ENCODE measurements at regions not wholly inside any gene's neighbourhood (a gene's known extent, or its start where the extent isn't known, plus 50 kb on each side); places are given as distances from the start of the nearest gene placed in this dataset.
"Not testable (repeated sequence)": the region's sequence is repeated elsewhere in the genome, so short reads cannot be mapped to it uniquely, and the experiment has no call there.

DNA sequence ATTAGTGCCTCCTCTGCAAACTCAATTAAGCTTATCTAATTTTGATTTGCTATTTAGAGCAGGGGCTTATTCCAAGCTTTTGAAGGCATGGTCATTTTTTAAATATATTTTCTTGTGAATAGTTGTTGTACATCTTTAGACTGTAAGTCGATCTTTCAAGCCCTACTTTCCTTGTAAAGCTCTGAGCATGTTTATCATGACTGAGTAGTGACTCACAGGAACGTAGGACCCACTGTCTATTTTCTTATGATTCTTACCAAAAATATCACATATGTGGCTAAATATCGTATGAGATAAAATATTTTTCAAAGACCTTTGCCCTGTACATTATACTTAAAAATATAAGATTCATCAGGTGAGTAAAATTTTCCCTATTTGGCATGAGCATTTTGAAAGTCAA lies 440.4 kb upstream of the GRIN3A start:
- no peak for DNase-seq
- Mint-ChIP-seq H3K4me1 (ENCODE audit: low read depth) (no peaks in the 10 kb centered on the region), H3K36me3 (ENCODE audit: low read depth) (no peaks in the 10 kb centered on the region), H3K27ac (no peak overlapping the region), H3K9me3 (peaks cover 5% of the 10 kb centered on the region), H3K4me3 (no peak overlapping the region), H3K27me3 (no peaks in the 10 kb centered on the region)

DNA sequence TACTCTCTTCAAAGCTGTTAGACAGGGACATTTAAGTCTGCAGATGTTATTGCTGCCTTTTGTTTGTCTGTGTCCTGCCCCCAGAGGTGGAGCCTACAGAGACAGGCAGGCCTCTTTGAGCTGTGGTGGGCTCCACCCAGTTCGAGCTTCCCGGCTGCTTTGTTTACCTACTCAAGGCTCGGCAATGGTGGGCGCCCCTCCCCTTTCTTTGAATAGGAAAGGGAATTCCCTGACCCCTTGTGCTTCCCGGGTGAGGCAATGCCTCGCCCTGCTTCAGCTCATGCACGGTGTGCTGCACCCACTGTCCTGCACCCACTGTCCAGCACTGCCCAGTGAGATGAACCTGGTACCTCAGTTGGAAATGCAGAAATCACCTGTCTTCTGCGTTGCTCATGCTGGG lies 435.8 kb upstream of the GRIN3A start:
- DNase-seq; H3K36me3 Mint-ChIP-seq (ENCODE audit: low read depth); H3K4me1 Mint-ChIP-seq (ENCODE audit: low read depth); H3K27me3 Mint-ChIP-seq; H3K27ac Mint-ChIP-seq; H3K4me3 Mint-ChIP-seq: not testable (repeated sequence)
- H3K9me3 Mint-ChIP-seq = peaks cover 11% of the 10 kb centered on the region

DNA sequence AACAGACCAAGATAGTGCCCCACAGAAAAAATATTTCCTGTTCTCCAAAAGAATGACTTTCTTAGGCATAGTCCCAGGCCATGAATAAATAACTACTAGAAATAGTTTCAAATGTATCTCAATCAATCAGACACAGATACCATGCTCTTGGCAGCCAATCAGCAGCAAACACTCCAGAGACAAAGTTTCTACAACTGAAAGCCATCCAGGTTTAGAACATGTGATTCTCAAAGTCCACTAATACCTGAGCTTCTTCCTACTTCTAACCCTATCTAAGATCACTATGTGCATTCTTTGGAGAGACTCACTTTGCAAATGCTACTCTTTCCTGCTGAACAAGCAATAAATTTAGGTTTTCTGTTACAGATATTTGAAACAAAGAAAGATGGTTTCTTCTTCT lies 425.8 kb upstream of the GRIN3A start:
- no peak for DNase-seq
- H3K4me1 Mint-ChIP-seq (ENCODE audit: low read depth) = no peaks in the 10 kb centered on the region
- no peak overlapping the region for H3K27ac Mint-ChIP-seq
- H3K9me3 Mint-ChIP-seq = peaks cover 6% of the 10 kb centered on the region
- H3K27me3 Mint-ChIP-seq = no peaks in the 10 kb centered on the region
- H3K36me3 Mint-ChIP-seq (ENCODE audit: low read depth) = no peaks in the 10 kb centered on the region
- no peak overlapping the region for H3K4me3 Mint-ChIP-seq

DNA sequence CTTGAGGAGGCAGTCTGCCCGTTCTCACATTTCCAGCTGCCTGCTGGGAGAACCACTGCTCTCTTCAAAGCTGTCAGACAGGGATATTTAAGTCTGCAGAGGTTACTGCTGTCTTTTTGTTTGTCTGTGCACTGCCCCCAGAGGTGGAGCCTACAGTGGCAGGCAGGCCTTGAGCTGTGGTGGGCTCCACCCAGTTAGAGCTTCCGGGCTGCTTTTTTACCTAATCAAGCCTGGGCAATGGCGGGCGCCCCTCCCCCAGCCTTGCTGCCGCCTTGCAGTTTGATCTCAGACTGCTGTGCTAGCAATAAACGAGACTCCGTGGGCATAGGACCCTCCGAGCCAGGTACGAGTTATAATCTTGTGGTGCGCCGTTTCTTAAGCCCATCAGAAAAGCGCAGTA lies 414.6 kb upstream of the GRIN3A start:
- not testable (repeated sequence) for H3K4me3 Mint-ChIP-seq

DNA sequence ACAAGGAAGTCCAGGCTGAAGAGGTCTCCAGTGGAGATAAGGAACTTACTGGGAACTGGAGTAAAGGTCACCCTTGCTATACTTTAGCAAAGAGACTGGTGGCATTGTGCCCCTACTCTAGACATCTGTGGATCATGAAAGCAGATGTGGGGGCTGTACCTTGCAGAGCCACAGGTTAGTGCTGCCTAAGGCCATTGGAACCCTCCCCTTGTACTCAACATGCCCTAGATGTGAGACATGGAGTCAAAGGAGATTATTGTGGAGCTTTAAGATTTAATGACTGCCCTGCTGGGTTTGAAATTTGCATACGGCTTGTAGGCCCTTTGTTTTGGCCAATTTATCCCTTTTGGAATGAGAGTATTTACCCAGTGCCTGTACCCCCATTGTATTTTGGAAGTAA lies 397.3 kb upstream of the GRIN3A start:
- Mint-ChIP-seq H3K9me3 (peaks cover 9% of the 10 kb centered on the region), H3K27me3 (no peaks in the 10 kb centered on the region), H3K27ac (no peak overlapping the region), H3K4me1 (ENCODE audit: low read depth) (no peaks in the 10 kb centered on the region), H3K36me3 (ENCODE audit: low read depth) (no peaks in the 10 kb centered on the region), H3K4me3 (no peak overlapping the region)
- DNase-seq = no peak

More for the DNA sequence above, 414.6 kb upstream of the GRIN3A start:
- H3K36me3 Mint-ChIP-seq (ENCODE audit: low read depth); H3K27me3 Mint-ChIP-seq; H3K4me1 Mint-ChIP-seq (ENCODE audit: low read depth); H3K27ac Mint-ChIP-seq; DNase-seq: not testable (repeated sequence)
- H3K9me3 Mint-ChIP-seq = peaks cover 19% of the 10 kb centered on the region

DNA sequence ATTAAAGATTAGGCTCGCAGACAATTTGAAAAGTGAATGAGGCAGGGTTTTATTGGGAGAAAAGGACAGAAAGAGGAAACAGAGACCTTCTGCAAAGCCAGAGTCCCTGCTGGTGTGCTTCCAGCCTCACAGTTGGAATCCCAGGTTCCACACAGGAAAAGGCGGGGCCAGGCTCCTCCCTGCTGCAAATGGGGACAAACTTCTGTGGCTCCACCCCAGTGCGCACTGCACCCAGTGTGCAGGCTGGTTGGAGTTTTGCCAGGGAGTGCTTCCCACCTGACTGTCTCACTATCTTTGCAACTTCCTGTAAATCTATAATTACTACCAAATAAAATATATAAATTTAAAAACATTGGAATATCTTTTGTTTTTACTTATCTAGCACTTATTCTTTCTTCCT lies 386.0 kb upstream of the GRIN3A start:
- Mint-ChIP-seq H3K36me3 (ENCODE audit: low read depth) (no peaks in the 10 kb centered on the region), H3K27me3 (no peaks in the 10 kb centered on the region), H3K9me3 (no peaks in the 10 kb centered on the region)

DNA sequence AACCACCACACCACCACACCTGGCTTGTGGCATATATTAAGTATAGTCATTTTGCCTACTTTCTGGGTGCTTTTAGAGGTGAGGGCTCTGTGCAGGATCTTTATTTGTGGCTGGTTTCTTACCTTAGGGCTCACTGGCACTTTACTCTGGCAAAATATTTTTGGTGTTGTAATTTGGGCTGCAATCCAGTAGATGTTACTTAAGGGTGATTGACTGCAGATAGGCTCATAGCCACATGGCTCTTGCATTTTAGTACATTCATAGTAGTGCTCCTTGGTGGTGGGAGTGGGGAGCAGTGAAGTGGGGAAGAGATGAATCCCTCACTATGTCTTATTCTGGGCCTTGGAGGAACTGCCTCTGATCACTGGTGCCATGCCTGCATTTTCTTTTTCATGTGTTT lies 376.1 kb upstream of the GRIN3A start:
- peaks cover 10% of the 10 kb centered on the region for H3K9me3 Mint-ChIP-seq
- H3K4me3 Mint-ChIP-seq = no peak overlapping the region
- H3K27me3 Mint-ChIP-seq = no peaks in the 10 kb centered on the region
- no peak overlapping the region for H3K27ac Mint-ChIP-seq
- no peak for DNase-seq
- H3K36me3 Mint-ChIP-seq (ENCODE audit: low read depth) = no peaks in the 10 kb centered on the region
- no peaks in the 10 kb centered on the region for H3K4me1 Mint-ChIP-seq (ENCODE audit: low read depth)

More for the DNA sequence above, 386.0 kb upstream of the GRIN3A start:
- Mint-ChIP-seq H3K4me3 (no peak overlapping the region), H3K4me1 (ENCODE audit: low read depth) (no peaks in the 10 kb centered on the region), H3K27ac (no peak overlapping the region)
- no peak for DNase-seq

DNA sequence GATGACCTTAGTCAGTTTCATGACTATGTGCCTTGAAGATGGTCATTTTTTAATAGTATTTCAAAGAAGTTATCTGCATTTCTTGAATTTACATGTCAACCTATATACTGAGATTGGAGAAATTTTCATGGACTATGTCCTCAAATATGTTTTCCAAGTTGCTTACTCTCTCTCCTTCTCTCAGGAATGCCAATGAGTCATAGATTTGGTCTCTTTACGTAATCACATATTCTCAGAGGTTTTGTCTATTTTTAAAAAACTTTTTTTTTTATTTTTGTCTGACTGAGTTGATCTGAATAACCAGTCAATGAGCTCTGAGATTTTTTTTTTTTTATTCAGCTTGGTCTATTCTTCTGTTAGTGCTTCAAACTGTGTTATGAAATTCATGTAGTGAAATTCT lies 374.7 kb upstream of the GRIN3A start:
- no peaks in the 10 kb centered on the region for H3K36me3 Mint-ChIP-seq (ENCODE audit: low read depth)
- H3K27me3 Mint-ChIP-seq = no peaks in the 10 kb centered on the region
- no peak for DNase-seq
- H3K4me1 Mint-ChIP-seq (ENCODE audit: low read depth) = no peaks in the 10 kb centered on the region
- no peak overlapping the region for H3K27ac Mint-ChIP-seq
- H3K9me3 Mint-ChIP-seq = peaks cover 5% of the 10 kb centered on the region
- H3K4me3 Mint-ChIP-seq = no peak overlapping the region

DNA sequence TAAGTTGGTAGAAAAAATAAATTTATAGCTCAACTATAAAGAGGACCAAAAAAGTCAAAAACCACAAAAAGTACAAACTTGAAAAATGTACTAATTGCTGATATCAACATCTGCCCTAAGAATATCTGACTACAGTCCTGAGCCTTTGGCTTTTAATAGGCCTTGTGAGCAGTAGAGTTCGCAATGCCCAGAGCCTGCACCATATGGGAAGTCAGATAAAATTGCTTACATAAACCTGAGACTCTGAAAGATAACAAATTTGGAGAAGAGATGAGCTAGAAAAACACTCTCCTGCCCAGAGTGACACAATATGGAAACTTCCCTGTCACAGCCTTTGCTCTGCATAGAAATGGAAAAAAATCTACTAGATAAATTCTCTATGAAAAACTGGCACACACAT lies 368.0 kb upstream of the GRIN3A start:
- Mint-ChIP-seq H3K4me1 (ENCODE audit: low read depth) (no peaks in the 10 kb centered on the region), H3K27ac (no peak overlapping the region), H3K4me3 (no peak overlapping the region), H3K36me3 (ENCODE audit: low read depth) (no peaks in the 10 kb centered on the region), H3K27me3 (no peaks in the 10 kb centered on the region), H3K9me3 (peaks cover 3% of the 10 kb centered on the region)
- no peak for DNase-seq

DNA sequence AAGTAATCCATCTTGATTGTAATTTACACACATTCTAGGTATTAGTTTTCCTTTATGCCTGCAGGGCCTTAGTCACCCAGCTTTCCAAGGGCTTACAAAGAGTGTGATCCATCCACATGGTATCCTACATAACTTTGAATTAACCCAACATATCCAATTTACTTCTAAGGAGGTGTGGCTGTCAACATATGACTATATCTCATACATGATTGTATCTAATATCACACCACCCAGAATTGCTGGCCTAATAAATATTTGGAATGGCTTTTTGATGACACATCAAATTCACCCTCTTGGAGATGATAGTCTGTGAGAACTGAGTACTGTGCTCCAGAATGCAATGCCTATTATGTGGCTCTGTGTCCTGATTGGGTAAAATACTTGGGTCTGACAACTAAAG lies 363.3 kb upstream of the GRIN3A start:
- H3K36me3 Mint-ChIP-seq (ENCODE audit: low read depth) = no peaks in the 10 kb centered on the region
- no peak overlapping the region for H3K4me3 Mint-ChIP-seq
- H3K27me3 Mint-ChIP-seq = no peaks in the 10 kb centered on the region
- no peak for DNase-seq
- no peak overlapping the region for H3K27ac Mint-ChIP-seq
- H3K4me1 Mint-ChIP-seq (ENCODE audit: low read depth) = no peaks in the 10 kb centered on the region
- H3K9me3 Mint-ChIP-seq = peaks cover 6% of the 10 kb centered on the region

DNA sequence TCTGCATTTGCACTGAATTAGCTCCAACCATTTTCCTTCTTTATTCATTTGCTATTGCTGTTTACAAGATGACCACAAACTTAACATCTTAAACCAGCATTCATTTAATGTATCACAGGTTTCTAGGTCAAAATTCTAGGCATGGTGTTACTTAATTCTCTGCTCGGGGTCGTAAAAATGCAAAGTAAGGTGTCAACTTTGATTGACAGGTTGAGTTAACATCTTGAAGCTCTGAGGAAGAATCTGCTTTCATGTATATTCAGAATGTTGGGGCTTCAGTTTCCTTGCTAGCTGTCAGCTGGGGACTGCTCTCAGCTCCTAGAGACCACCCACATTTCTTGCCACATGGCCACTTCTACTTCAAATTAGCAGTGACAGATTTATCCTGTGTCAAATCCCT lies 348.7 kb upstream of the GRIN3A start:
- Mint-ChIP-seq H3K9me3 (peaks cover 7% of the 10 kb centered on the region), H3K36me3 (ENCODE audit: low read depth) (no peaks in the 10 kb centered on the region), H3K4me3 (no peak overlapping the region), H3K4me1 (ENCODE audit: low read depth) (no peaks in the 10 kb centered on the region), H3K27me3 (no peaks in the 10 kb centered on the region), H3K27ac (no peak overlapping the region)
- DNase-seq = no peak

DNA sequence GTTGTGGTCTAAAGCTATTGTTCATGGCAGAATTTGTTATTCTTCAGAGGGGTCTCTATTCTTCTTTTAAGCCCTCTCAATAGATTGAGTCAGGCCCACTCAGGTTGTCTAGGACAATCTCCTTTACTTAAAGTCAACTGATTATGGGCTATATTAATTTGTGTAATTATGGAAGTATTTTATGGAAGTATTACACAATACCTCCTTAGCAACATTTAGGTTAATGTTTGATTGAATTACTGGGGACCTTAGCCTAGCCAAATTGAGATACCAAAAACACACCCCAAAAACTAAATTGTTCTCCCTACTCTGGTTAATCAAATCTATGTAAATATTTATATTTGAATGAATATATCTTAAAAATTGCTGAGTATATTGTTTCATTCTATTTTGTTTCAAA lies 347.1 kb upstream of the GRIN3A start:
- Mint-ChIP-seq H3K4me3 (no peak overlapping the region), H3K27ac (no peak overlapping the region), H3K9me3 (peaks cover 5% of the 10 kb centered on the region), H3K27me3 (no peaks in the 10 kb centered on the region), H3K4me1 (ENCODE audit: low read depth) (no peaks in the 10 kb centered on the region), H3K36me3 (ENCODE audit: low read depth) (no peaks in the 10 kb centered on the region)
- no peak for DNase-seq

DNA sequence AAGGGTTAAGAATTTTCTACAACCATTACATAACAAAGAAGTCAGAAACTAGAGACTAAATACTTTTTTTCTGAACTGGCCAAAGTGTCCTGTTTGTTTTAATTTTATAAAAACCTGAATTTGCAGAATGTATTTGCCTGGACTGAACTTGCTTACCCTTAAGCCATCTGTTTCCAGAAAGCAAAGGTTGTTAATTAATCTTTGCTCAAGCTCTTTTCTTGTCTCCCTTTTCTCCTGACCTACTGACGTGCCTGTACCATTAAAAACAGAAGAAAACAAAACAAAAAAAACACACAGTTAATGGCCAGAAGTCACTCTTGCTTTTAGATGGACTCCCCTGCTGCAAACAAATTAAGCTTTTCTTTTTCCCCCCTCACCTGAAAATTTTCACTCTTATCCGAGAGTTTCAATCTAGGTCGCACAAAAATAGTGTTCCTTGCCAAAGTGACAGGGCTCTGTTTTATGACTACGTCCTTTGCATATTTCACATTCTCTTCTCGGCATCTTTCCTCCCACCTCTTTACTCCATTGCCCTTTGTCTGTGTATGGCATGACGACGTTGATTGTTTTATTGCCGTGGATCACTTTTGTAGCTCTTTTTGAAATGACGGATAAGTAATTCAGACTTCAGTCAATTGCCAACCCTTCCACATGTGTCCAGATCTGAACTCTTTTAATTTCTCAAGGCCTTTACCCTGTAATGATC lies 333.8 kb upstream of the GRIN3A start:
- no peak overlapping the region for H3K4me3 Mint-ChIP-seq
- no peak for DNase-seq
- H3K36me3 Mint-ChIP-seq (ENCODE audit: low read depth) = no peaks in the 10 kb centered on the region
- H3K27ac Mint-ChIP-seq = no peak overlapping the region
- H3K27me3 Mint-ChIP-seq = no peaks in the 10 kb centered on the region
- peaks cover 2% of the 10 kb centered on the region for H3K9me3 Mint-ChIP-seq
- no peaks in the 10 kb centered on the region for H3K4me1 Mint-ChIP-seq (ENCODE audit: low read depth)

DNA sequence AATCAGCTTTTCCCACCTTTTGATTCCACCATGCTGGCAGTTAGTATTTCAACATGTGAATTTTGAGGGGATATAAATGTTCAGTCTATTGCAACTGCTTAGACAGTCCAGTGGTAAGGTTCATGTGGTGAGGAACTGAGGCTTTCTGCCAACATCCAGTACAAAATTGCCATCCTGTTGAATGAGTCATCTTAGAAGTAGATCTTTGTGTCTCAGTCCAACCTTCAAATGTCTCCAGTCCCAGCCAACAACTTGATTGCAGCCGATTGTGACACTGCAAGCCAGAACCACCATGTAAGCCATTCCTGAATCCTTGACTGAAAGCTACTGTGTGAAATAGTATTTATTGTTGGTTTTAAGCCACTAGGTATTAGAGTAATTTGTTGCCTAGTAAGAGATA lies 331.5 kb upstream of the GRIN3A start:
- Mint-ChIP-seq H3K9me3 (peaks cover 2% of the 10 kb centered on the region), H3K4me3 (no peak overlapping the region), H3K27ac (no peak overlapping the region), H3K36me3 (ENCODE audit: low read depth) (no peaks in the 10 kb centered on the region), H3K4me1 (ENCODE audit: low read depth) (no peaks in the 10 kb centered on the region), H3K27me3 (no peaks in the 10 kb centered on the region)
- no peak for DNase-seq

DNA sequence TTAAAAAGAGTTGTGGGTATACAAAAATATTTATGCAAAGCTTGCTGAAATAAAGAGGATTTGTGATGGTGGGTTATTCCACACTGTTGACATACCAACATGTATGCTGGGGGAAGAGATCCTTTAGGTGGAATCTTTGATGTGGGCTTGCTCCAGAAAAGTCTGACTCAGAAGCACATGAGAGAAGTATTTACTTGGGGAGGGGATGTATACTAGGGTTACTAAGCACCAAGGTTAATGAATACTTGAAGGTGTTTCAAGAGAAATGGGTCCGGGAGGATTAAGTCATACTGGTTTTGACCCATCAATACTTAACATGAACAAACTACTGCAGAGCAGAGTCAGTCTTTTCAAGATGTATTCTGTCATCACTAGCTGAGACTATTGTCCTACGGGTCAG lies 316.4 kb upstream of the GRIN3A start:
- Mint-ChIP-seq H3K27ac (no peak overlapping the region), H3K27me3 (no peaks in the 10 kb centered on the region), H3K4me1 (ENCODE audit: low read depth) (peaks cover 12% of the 10 kb centered on the region), H3K9me3 (no peaks in the 10 kb centered on the region), H3K36me3 (ENCODE audit: low read depth) (no peaks in the 10 kb centered on the region), H3K4me3 (no peak overlapping the region)
- no peak for DNase-seq

Data from activated T-cell treated with anti-CD3 and anti-CD28 coated beads, Interleukin-2, amount 50 U/mL, for 24 hours (primary cell).